Adrenal gland (tissue), 5 donors: ENCODE measurements at regions not wholly inside any gene's neighbourhood (a gene's known extent, or its start where the extent isn't known, plus 50 kb on each side); places are given as distances from the start of the nearest gene placed in this dataset.

Experiments
- POLR2A ChIP-seq, 2 donors: fragments of 450-650 bp; IDR thresholded peaks; one replicate each; pipeline ENCODE4 v1.6.1; 2017; ENCODE audit warnings: antibody characterized with exemption in 2 of 2, mild to moderate bottlenecking in 2 of 2, moderate library complexity in 1 of 2
- TF ChIP-seq, protein P1 (sequence below), 6 experiments: fragments of 450-650 bp in 4 of 6; fragments of 200-600 bp in 2 of 6; sonication (generic) in 1 of 6; IDR thresholded peaks; 1 replicate in 5 of 6; 2 replicates in 1 of 6; pipeline versions ENCODE4 v1.5.1 to v1.8.0; 2016 to 2021; ENCODE audit warnings: antibody characterized with exemption in 6 of 6, mild to moderate bottlenecking in 2 of 6, moderate library complexity in 1 of 6
- donor health status: DM: no; HTN: no; CAD: no.

DNA sequence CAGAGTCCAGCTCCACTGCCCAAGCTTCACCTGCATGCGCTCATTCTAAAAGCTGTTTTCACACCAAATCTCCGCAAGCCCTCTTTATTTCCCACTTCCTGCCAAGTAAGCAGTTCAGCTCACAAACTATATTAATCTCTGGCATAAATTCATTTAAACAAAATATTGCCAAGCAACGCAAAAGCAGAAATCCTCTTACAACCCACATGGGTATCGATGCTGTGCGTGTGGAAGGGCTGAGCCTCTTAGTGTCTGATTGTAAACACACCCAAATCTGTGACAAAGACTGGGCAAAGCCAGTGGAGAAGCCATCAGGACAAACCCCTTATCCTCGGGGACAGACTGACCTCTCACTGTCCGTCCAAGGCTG lies 124.3 kb upstream of the ATP2B2 start:
- no peak for TF ChIP-seq POLR2A (IDR thresholded peaks at IDR 0.05)
- TF ChIP-seq, protein P1, sequence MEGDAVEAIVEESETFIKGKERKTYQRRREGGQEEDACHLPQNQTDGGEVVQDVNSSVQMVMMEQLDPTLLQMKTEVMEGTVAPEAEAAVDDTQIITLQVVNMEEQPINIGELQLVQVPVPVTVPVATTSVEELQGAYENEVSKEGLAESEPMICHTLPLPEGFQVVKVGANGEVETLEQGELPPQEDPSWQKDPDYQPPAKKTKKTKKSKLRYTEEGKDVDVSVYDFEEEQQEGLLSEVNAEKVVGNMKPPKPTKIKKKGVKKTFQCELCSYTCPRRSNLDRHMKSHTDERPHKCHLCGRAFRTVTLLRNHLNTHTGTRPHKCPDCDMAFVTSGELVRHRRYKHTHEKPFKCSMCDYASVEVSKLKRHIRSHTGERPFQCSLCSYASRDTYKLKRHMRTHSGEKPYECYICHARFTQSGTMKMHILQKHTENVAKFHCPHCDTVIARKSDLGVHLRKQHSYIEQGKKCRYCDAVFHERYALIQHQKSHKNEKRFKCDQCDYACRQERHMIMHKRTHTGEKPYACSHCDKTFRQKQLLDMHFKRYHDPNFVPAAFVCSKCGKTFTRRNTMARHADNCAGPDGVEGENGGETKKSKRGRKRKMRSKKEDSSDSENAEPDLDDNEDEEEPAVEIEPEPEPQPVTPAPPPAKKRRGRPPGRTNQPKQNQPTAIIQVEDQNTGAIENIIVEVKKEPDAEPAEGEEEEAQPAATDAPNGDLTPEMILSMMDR (IDR thresholded peaks at IDR 0.05): no peak
